GM21381 (cell line): ENCODE measurements at regions not wholly inside any gene's neighbourhood (a gene's known extent, or its start where the extent isn't known, plus 50 kb on each side); places are given as distances from the start of the nearest gene placed in this dataset.

Source experiments
- ATAC-seq: cut with Tn5 transposase; IDR thresholded peaks from one replicate; pipeline ENCODE4 v1.9.1; 2021; ENCODE audit warnings: mild to moderate bottlenecking, moderate library complexity; ENCODE audit not compliant: unreplicated experiment

DNA sequence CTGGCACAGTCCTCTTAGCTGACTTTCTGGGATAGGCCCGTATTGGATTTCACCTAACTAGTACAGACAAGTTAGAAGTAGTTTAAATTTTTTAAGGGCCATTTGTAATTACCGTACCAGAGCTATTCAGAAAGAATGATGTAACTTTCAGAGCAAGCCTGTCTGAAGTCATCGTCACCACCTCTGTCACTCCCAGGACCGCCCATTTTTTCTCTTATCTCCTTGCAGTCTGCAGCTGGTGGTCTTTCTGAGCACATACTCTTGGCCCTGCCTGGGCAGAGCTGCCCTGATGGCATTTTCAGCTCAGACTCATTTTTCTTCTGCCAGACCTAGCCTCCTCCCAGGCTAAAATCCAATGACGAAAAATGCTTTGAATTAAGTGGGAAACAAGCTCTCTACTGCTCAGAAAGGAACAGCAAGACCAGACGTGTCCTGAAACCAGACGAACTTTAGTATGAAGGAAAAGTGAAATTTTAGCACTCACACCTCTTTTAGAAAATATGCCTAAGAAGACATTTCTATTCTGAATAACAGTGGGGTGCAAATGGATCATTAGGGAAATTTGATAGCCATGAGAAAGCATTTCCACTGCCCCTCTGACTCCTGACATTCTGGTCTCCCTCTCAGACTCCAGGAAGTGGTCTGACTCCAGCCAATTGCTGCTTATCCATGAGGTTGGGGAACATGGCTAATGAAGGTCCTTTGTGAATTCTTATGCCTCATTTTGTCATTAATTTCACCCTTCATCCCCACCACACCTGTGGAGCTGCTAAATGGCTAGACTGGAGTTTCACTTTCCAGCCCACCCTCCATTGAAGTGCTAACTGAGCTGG lies 162.4 kb upstream of the GYPA start:
- no peak for ATAC-seq

DNA sequence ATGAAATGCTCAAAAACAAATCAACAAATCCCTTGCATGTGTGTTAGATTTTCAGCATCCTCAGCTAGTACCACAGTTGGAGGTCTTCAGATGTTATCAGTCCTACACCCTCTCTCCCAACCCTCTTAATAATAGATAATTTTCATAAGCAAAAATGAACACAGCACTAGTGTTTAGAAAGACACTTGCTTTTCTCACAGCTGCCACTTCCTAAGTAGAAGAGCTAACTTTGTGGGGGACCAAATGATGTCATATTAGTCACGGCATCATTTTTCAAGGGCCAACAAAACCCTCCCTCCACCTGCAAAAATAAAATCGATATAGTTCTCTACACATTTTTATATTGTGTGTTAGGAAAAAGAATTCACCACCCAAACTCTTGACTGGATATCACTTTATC lies 163.5 kb upstream of the GYPA start:
- ATAC-seq = no peak

GRCh38 chr4:144310535-144310934 lies 170.0 kb upstream of the GYPA start:
- ATAC-seq = no peak

DNA sequence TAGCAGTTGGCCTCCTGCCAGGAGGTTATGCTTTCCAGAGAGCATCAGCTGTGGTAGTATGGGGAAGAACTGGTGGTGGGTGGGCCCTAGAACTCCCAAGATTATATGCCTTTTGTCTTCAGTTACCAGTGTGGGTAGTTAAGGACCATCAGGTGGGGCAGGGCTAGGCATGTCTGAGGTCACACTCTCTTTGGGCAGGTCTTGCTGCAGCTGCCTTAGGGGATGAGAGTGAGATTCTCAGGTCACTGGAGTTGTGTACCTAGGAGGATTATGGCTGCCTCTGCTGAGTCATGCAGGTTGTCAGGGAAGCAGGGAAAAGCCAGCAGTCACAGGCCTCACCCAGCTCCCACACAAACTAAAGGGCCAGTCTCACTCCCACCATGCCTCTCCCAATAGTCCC lies 172.9 kb upstream of the GYPA start:
- ATAC-seq = no peak

- ATAC-seq = no peak
These were observed 176.4 kb upstream of the GYPA start for GRCh38 chr4:144316869-144317268.

GRCh38 chr4:144318797-144319196 lies 178.3 kb upstream of the GYPA start:
- no peak for ATAC-seq

DNA sequence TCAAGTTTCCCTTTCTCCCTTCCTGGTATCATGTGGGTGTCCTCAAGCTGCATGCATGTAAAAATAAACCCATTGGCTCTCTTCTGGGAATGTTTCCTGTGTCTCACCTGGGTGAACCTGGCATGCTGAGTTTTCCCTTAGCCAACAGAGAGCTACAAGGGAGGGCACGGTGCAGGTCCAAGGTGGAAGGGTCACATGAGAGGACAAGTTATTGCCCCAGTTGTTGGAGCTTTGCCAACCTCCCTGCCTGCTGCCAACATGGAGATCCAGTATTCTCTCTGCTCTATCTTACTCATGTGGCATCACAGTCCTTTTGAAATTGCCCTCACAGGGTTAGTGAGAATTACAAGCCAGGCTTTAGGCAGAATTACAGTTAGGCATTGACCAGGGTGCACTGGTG lies 196.1 kb upstream of the GYPA start:
- ATAC-seq = no peak

DNA sequence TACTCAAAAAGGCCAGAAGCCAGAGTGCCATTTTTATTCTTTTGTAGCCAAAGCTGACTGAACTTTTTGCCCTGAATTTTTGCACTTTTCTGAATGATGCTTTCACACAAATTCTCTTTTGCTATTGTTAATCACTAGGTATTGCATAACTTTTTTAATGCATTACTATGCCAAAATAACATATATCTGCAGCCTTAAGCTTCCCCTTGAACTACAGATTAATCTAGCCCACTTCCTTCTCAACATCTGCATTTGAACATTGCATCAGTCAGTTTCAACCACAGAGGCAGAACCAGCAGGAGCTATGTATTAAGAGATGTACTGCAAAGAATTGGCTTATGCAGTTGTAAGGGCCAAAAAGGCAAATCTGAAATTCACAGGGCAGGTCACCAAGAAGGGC lies 197.6 kb upstream of the GYPA start:
- ATAC-seq = peak; percentile 74

DNA sequence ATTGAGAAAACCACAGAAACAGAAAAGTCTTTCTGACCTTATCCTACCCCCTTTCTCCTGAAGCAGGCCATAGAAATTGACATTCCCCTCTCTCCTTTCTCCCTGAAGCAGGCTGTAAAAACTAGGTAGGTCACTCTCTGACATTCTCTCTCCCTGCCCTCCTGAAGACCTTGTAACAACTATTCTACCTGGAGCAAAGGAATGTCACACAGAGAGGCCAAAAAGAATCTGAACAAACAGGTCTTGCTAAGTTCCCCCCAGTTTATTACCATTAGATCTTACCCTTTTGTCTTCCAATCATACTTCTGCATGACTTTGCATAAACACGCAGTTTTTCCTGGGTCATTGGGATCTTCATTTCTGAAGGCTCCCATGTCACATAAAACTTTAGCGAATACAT lies 198.3 kb upstream of the GYPA start:
- ATAC-seq = no peak

DNA sequence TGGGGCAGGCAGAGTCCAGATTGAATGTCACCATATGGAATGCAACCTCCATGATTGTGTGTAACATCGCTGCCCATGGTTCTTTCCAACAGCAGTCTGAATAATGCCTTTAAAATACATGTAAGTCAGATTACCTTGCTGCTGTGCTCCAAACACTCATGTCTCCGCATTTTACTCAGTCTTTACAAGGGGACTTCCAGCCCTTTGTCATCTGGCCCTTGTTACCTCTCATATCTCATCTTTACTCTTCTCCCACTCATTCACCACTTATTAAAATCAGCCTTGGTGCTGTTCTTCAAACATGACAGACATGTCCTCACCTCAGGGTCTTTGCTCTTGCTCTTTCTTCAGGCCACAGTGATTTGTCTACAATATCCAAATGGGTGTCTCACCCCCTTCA lies 200.4 kb upstream of the GYPA start:
- no peak for ATAC-seq

DNA sequence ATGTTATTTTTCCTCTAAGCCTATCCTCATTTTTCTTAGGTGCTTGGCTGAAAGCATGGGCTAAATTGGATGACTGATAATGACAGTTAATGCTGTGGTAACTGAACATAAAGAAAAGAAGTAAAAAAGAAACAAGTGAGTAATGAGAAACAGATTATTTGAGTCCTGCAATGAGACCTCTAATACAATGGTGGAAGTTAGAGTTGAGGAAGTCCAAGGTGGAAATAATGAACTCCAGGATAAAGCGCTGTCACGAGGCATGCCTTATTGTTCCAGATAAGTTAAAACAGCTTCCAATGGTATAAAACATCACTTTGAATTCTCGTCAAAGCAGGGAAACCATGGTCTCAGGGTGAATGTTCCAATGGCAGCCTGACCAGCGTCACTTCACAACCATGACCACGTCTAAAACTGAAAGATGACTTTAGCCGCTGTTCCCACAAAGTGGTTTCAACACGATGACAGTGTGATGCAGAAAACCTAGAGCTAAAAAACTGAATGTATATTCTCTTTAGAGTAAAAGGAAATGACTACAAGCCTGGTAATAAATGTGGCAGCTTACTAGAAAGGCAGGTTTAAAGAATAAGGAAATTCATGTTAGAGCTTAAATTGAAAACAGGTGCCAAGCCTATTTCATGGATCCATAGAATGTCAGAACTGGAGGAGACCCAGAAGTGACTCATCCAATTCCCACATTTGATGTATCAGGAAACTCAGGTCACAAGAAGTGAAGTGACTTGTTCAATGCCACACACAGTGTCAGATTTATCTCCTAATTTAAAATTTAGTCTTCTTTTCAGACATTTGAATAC lies 202.6 kb upstream of the GYPA start:
- peak; percentile 56 for ATAC-seq

DNA sequence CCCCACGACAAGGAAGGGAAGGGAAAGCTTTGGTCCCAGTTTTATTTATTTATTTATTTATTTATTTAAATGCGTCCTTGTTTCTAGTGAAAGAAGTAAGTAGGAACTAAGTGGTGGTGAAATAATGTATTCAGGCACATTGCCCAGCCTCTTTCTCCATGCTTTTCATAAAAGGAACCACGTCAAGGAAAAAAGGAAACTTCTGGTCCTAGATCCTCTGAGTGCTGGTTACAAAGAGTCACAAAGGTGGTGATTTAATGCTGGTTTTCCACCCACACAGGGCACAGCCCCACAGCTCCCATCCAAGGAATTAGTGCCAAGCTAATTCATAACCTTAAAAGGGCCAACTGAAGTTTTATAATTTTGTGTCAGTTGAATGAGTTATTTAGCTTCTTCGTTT lies 206.6 kb upstream of the GYPA start:
- no peak for ATAC-seq

DNA sequence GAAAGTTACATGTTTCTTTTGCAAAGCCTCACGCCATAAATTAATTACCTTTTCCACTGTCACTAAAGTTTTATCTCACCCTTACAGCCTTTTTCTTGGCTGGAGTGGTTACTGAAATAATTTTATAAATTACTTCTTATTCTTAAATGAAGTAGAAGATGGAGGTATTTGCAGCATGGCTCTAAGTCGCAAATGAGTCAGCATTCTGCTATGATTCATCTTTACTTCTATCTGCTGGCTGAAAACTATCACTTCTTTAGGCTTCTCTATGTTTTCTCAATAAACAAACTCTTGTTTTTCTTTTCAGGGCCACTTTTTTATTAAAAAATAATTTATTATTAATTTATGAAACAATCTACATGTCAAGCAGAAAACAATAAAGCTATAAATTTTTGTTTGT lies 210.2 kb upstream of the GYPA start:
- no peak for ATAC-seq

GRCh38 chr4:144351306-144351705 lies 210.8 kb upstream of the GYPA start:
- ATAC-seq = no peak

GRCh38 chr4:144353292-144353691 lies 212.8 kb upstream of the GYPA start:
- ATAC-seq = no peak

GRCh38 chr4:144355811-144356757 lies 215.6 kb upstream of the GYPA start:
- peak; percentile 93 for ATAC-seq

- ATAC-seq = no peak
These were observed 216.4 kb upstream of the GYPA start for GRCh38 chr4:144356941-144357381.

DNA sequence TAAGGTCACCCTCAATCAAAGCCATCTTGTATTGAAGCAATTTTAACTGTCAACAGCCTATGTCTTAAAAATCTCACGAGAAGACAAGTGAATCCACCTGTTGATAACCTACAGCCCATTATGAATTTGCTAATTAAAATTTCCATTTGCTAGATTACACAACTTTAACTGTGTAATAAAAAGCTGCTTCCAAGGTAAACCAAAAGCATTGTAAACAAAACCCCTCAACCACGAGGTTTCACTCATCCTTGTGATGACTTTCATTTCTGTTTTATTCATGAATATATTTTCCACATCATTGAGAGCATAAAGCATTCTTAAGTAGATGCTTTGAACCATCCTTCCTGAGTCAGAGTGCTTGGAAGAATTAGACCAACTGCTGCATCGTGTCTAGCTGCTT lies 217.5 kb upstream of the GYPA start:
- no peak for ATAC-seq

GRCh38 chr4:144360146-144360793 lies 219.8 kb upstream of the GYPA start:
- ATAC-seq = no peak

DNA sequence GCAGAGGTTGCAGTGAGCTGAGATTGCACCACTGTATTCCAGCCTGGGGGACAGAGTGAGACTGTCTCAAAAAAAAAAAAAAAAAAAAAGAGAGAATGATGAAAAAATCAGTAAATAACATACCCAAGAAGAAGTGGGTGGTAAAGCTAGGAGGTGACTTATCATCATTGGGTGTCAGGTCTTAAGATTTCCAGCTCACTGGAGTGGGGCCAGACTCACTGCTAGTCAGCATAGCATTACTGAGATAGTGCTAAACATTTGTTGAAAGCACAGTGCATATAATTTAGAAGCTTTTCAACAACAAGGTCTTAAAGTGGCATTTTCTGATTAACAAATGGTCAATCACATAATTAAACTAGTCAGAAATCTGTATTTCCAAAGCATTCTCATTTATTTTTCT lies 221.8 kb upstream of the GYPA start:
- ATAC-seq = no peak

DNA sequence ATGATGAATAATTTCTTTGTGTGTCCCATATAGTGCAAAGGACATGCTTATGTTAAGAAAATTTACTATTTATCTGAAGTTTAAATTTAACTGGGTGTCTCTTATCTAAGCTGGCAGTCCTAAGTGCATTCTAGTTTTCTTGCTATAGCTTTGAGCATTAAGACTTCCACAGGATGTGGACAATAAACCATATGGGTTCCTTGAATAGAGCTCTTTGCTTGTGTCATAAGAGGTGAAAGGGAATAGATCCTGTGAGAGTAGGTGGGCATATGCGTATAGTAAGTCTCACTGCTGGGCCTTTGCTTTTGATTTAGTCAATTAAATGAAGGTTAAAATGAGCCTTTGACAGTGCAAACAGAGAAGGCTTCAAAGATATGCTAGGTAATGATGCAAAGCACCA lies 223.4 kb upstream of the GYPA start:
- no peak for ATAC-seq
